Breast epithelium (tissue), 3 donors: ENCODE measurements at regions not wholly inside any gene's neighbourhood (a gene's known extent, or its start where the extent isn't known, plus 50 kb on each side); places are given as distances from the start of the nearest gene placed in this dataset.

ENCODE experiments used
- POLR2AphosphoS5 ChIP-seq, 3 donors: sonication (generic); formaldehyde crosslinking; IDR thresholded peaks; one replicate each; pipeline ENCODE4 v1.6.1; 2017; ENCODE audit warnings: antibody characterized with exemption in 3 of 3
- TF ChIP-seq, protein P1 (sequence below), 3 donors: fragments of 450-650 bp; IDR thresholded peaks; one replicate each; pipeline ENCODE4 v1.5.1; 2016 to 2017; ENCODE audit warnings: antibody characterized with exemption in 3 of 3, mild to moderate bottlenecking in 3 of 3, moderate library complexity in 3 of 3

DNA sequence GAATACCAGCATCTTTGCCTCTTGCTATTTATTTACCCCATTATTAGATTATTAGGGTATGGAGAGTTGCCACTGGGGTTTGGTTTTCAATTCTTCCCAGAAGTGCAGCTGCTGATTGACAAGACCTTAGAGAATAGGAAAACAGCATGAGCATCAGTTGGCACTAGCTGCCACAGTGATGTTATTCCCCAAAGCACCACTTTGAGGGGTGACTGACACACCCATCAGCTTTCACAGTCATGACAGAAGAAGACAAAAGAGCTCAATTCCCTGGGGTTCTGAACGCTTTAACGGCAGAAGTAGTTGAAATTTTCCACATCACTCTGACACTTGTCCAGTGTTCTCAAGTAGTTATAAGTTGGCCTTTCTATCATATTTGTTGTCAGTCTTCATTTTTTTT lies 55.0 kb upstream of the NR3C2 start:
- TF ChIP-seq, protein P1, sequence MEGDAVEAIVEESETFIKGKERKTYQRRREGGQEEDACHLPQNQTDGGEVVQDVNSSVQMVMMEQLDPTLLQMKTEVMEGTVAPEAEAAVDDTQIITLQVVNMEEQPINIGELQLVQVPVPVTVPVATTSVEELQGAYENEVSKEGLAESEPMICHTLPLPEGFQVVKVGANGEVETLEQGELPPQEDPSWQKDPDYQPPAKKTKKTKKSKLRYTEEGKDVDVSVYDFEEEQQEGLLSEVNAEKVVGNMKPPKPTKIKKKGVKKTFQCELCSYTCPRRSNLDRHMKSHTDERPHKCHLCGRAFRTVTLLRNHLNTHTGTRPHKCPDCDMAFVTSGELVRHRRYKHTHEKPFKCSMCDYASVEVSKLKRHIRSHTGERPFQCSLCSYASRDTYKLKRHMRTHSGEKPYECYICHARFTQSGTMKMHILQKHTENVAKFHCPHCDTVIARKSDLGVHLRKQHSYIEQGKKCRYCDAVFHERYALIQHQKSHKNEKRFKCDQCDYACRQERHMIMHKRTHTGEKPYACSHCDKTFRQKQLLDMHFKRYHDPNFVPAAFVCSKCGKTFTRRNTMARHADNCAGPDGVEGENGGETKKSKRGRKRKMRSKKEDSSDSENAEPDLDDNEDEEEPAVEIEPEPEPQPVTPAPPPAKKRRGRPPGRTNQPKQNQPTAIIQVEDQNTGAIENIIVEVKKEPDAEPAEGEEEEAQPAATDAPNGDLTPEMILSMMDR (IDR thresholded peaks at IDR 0.05): no peak
- no peak for TF ChIP-seq POLR2AphosphoS5 (IDR thresholded peaks at IDR 0.05)
